GM03348 (cell line): ENCODE measurements at regions not wholly inside any gene's neighbourhood (a gene's known extent, or its start where the extent isn't known, plus 50 kb on each side); places are given as distances from the start of the nearest gene placed in this dataset.
"Not testable (repeated sequence)": the region's sequence is repeated elsewhere in the genome, so short reads cannot be mapped to it uniquely, and the experiment has no call there.

Source experiments
- DNase-seq: peaks from one replicate; pipeline ENCODE4 v3.0.0; 2012; ENCODE audit warnings: low spot score

DNA sequence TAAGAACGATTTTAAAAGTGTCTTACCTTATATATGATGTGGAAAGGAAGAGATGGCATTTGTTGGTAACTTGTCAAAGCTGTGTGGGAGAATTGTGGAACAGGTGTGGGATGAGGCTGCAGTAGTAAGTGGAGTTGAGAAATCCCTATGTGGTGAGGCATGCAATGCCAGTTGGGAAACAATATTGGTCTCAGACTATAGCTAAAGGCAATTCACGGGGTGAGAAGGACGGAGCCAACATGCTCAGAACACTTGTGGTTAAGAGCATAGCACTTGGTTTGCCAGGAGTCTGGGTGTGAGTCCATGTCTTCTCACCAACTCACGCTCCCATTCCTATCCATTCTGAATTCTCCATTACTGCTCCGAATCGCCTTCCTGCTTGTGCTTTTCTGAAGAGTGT is 615.6 kb upstream of the ADAMTS9 start:
- no peak for DNase-seq

DNA sequence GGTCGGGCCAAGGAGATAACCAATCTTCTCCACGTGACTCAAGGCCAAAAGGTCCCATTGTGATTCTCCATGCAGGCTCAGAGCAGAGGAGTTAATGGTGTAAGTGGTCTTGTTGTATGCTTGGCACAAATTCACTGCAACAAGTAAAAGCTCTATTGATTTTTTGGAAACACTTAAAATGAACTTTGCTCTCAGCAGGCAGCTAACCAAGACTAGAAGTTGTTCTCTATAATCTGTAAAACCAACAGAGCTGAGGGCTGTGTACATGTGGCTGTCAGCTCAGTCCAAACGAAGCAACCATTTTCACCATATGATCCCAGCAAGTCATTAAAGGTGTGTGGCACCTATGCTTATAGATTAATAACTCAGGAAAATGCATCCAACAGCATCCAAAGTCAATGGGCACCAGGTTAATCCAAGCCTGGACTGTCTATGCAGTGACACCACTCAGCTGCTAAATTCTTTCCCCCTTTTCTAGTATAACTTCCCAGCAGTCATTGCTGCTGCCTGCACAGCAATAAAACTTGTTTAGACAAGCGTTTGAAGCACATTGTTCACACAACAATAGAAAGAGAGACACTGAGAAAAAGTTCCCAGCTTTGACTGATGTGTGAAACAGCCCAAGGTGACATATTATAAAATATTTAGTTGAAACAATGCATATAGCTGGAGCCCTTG is 603.8 kb upstream of the ADAMTS9 start:
- no peak for DNase-seq

DNA sequence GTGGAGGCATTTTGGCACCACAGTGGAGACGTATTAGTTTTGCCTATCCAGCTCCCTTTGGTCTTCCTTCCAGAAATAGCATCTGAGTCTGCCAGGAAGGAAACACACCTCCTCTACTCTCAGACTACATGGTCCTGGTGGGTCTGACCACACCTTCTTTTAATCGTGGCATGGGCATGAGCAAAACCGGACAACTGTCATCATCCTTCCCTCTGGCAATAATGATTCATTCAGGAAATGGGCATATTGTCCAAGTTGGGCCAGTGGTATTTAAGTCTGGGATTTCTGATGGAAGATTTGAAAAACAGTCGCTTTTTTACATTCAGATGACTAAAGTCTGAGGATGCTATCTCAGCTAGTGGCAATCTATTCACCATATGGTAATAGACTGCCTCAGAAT is 601.0 kb upstream of the ADAMTS9 start:
- no peak for DNase-seq

DNA sequence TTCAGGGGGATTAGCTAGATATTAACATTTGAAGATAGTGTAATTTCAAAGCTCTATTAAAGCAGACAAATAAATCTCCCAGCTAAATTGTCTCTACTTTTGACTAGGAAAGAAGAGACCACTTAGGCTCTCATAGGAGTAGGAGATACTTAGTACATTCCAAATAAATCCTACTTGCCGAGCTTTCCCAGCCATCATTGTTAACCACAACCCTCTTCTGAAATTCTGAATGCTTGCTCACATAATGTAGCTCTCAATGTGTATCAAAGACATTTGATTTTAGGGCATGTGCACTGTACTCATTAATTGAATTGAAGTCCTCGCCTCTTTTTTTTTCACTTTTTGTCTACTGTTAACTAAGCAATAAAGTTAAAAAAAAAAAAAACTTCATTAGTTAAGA is 598.2 kb upstream of the ADAMTS9 start:
- no peak for DNase-seq

DNA sequence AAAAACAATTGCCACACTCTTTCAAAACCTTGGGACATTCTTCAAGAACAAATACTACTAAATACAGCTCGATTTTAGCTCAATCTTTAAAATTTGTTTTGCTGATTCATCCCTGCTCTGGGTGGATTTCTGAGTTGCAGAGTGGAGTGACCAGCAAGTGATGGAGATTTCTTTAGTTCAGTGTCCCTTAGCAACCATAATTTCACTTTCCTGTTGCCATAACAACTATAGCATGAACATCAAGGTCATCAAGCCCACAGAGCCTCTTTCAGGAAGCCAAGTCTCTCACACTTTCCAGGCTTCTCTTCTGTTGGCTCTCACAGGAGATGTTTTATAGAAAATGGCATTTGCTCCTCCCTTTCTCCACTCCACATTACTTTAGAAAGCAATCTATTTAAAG is 597.2 kb upstream of the ADAMTS9 start:
- DNase-seq, result no peak

DNA sequence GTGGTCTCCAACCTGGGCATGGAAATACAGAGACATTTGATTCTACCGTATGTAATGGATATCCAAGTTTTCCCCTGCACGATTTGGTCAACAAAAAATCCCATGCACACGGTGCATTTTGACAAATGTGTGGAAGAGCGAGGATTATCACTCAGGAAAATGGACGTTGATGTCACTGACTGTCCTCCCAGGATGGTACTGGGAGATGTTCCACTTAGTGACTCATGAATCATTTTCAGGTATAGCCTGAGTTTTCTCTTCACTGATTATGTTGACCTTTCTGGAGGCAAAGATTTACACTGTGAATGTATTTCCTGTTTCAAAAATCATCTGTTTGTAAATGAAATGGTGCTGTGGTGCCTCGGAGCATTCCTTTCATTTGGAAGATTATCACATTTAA is 596.7 kb upstream of the ADAMTS9 start:
- DNase-seq, result no peak

DNA sequence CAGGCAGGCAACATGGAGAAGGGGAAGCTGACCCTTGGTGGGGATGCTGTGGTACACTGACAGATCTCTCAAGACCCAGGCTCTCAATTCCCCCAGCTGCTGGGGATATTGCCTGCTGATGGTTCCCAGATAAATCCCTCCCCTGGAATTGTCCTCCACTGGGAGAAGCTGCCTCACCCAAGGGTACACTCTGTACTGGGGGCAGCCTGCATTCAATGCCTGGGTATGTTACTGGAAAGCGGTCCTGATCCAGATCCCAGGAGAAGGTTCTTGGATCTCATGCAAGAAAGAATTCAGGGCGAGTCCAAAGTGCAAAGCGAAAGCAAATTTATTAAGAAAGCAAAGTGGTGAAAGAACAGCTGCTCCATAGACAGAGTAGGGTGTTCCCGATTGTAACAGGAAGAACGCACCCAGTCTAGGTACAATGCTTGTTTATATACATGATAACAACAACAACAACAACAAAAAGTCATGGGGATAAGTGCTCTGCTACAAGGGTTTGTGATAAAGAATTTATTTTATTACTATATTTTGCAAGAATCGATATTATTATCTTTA is 591.5 kb upstream of the ADAMTS9 start:
- DNase-seq, result no peak

GRCh38 chr3:65277798-65278197 is 590.0 kb upstream of the ADAMTS9 start:
- no peak for DNase-seq

DNA sequence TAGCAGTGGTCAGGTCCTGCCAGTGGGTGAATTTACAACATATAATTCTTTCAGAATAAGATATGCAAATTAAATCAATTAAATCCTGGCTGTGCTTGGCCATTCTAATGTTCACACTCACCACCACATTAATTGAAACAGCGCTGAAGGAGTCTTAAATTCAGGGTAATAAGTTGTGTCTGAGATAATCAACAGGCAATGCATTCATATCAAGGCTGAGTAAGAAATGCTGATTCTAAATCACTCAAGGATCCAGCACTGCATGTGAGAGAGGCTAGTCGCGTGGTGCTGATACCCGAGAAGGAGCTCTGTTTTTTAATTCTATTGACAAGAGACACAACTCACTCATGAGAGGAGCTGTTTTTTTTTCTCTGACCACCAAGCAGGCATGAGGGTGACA is 588.8 kb upstream of the ADAMTS9 start:
- DNase-seq, result no peak

DNA sequence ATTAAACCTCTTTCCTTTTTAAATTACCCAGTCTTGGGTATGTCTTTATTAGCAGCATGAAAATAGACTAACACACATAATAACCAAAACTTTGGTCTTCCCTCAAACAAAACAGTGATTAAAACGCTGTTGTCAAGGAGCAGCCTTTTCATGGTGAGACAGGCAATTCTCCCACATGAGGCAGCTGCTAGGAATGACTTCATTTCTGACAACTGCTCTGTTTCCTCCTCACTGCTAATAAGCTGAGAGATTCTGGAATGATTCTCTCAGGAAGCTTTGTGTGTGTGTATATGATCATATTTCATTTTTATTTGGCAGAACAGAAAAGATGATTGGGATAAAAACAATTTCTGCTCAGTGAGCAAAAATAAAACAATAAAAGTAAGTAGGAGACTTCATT is 580.6 kb upstream of the ADAMTS9 start:
- DNase-seq, result no peak

GRCh38 chr3:65265942-65266590 is 578.3 kb upstream of the ADAMTS9 start:
- DNase-seq, result no peak

- DNase-seq, result no peak
Observed at GRCh38 chr3:65265511-65265910, 577.7 kb upstream of the ADAMTS9 start.

DNA sequence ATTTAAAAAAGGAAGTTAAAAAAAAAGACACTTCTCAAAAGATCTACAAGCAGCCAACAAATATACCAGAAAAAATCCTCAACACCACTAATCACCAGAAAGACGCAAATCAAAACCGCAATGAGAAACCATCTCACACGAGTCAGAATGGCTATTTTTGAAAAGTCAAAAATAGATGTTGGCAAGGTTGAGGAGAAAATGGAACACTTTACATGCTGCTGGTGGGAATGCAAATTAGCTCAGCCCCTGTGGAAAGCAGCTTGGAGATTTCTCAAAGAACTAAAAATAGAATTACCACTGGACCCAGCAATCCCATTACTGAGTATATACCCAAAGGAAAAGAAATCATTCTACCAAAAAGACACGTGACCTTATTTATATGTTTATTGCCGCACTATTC is 574.7 kb upstream of the ADAMTS9 start:
- no peak for DNase-seq

GRCh38 chr3:65259946-65260345 is 572.1 kb upstream of the ADAMTS9 start:
- DNase-seq, result no peak

DNA sequence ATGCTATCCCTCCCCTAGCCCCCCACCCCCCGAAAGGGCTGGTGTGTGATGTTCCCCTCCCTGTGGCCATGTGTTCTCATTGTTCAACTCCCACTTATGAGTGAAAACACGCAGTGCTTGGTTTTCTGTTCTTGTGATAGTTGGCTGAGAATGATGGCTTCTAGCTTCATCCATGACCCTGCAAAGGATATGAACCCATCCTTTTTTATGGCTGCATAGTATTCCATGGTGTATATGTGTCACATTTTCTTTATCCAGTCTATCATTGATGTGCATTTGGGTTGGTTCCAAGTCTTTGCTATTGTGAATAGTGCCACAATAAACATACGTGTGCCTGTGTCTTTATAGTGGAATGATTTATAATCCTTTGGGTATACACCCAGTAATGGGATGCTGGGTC is 565.1 kb upstream of the ADAMTS9 start:
- DNase-seq, result not testable (repeated sequence)

DNA sequence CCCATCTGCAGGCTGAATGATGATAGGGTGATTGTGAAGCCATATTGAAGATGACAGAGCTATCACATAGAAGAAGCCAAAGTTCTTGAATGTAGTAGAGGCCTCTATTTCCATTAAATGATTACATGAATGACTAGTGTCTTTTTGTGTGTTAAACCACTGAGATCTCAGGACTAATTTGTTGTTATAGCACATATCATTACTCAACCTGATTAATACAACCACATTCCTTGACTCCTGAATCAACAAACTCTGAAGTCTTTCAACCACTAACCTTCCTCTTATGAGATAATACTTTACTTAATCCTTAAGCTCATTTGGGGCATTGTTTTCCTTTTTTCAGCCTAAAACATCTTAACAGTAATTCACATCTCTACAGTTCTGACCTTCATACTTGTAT is 564.5 kb upstream of the ADAMTS9 start:
- no peak for DNase-seq

DNA sequence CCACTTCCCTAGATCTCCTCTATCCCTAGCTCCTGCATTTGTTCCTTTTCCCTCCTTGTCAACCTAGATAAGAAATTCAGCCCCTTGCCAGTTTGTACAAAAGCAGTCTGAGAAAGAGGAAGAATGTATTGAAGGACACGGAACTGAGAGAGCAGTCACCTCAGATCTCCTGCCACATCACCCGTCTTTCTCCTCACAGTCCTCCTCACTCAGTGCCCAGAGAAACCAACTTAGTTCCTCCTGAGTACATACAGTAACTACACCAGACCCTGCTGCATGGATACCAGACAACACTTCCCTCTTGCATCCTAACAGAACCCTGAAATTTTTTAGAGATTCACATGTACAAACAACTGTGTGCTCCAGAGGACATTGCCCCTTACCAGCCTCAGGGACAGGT is 563.6 kb upstream of the ADAMTS9 start:
- no peak for DNase-seq

DNA sequence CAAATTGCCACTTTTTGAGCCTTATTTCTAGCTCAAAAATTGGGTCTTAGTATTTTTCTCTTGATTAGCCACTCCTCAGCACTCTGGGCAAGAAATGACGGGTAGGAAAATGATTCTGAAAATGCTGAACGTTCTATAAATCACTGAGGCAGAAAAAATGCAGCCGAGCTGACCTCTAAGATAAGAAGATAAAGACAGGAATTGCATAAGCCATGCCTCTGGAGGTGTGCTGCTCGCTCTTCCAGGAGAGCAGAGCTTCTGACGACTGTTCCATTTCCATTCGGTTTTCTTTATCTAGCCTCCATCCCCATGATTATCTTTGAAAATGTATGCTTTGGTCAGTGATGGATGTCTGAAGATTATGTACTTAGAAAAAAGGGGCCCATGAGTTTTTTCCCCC is 558.8 kb upstream of the ADAMTS9 start:
- DNase-seq, result no peak

GRCh38 chr3:65245133-65246063 is 557.6 kb upstream of the ADAMTS9 start:
- peak; percentile 27 for DNase-seq

DNA sequence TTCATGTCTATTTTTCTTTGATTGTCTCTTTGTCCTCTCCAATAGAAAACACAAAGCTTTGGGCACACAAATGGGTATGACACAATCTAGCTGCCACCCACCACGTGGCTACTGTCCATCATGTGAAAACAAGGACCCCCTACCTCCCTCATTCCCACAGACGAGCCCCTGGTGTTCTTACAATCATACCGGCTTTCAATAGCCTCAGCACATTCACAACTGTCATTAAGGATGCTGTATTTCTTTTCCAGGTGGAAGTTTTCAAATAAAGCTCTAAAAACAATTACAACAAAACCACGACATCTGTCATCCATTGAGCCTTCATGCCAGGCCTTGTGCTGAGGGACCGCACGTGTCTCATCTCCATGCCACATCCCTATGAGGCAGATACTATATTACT is 552.6 kb upstream of the ADAMTS9 start:
- DNase-seq, result no peak

GRCh38 chr3:65238652-65239051 is 550.9 kb upstream of the ADAMTS9 start:
- no peak for DNase-seq

DNA sequence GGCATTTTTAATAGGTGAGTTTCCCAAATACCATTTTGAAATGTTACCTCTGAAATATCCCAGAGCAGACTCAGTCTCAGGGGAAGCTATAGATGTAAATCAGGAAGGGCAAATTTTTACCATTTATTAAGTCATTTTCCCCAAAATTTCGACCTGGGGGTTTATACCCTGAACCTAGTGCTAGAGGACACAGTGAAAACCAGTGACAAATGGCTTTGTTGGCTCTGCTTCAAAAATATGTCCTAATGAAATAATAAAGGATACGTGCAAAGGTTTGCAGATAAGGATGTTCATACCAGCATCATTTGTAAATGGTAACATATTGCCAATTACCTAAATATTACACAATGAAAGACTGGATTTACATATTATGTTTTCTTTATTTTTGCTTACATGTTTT is 546.7 kb upstream of the ADAMTS9 start:
- DNase-seq, result no peak

- DNase-seq, result no peak
Observed at GRCh38 chr3:65233561-65233960, 545.8 kb upstream of the ADAMTS9 start.
